Peyer's patch (tissue), 4 donors: ENCODE measurements at regions not wholly inside any gene's neighbourhood (a gene's known extent, or its start where the extent isn't known, plus 50 kb on each side); places are given as distances from the start of the nearest gene placed in this dataset.

Source experiments
- POLR2A ChIP-seq, 2 donors: fragments of 450-650 bp; IDR thresholded peaks; one replicate each; pipeline ENCODE4 v1.5.1; 2017; ENCODE audit warnings: antibody characterized with exemption in 2 of 2, mild to moderate bottlenecking in 2 of 2, moderate library complexity in 2 of 2
- TF ChIP-seq, protein P1 (sequence below), 6 experiments: fragments of 450-650 bp in 4 of 6; fragments of 200-600 bp in 2 of 6; sonication (generic) in 1 of 6; IDR thresholded peaks; one replicate each; pipeline ENCODE4 v1.5.1; 2017 to 2019; ENCODE audit warnings: antibody characterized with exemption in 6 of 6, mild to moderate bottlenecking in 3 of 6, moderate library complexity in 1 of 6

DNA sequence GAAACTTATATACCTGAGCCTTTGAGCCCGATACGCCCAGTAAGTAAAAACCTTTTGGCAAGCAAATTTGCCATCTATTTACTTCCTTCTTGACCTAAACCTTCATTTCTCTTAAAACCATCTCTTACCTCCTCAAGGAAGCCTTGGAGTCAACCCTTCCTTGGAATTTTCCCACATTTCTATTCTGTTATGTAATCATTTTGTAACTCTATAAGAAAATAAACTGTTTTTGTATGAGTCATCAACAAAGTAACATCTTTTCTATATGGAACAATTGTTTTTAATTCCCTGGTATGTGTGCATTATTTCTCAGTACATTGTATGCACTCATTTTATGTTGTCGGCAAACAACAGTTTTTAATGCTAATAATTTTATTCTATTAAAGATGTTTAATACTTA lies 162.0 kb downstream of the TEX36 start:
- TF ChIP-seq, protein P1, sequence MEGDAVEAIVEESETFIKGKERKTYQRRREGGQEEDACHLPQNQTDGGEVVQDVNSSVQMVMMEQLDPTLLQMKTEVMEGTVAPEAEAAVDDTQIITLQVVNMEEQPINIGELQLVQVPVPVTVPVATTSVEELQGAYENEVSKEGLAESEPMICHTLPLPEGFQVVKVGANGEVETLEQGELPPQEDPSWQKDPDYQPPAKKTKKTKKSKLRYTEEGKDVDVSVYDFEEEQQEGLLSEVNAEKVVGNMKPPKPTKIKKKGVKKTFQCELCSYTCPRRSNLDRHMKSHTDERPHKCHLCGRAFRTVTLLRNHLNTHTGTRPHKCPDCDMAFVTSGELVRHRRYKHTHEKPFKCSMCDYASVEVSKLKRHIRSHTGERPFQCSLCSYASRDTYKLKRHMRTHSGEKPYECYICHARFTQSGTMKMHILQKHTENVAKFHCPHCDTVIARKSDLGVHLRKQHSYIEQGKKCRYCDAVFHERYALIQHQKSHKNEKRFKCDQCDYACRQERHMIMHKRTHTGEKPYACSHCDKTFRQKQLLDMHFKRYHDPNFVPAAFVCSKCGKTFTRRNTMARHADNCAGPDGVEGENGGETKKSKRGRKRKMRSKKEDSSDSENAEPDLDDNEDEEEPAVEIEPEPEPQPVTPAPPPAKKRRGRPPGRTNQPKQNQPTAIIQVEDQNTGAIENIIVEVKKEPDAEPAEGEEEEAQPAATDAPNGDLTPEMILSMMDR (IDR thresholded peaks at IDR 0.05) = no peak
- TF ChIP-seq POLR2A (IDR thresholded peaks at IDR 0.05) = no peak
